ELF-1 (cell line): ENCODE measurements at regions not wholly inside any gene's neighbourhood (a gene's known extent, or its start where the extent isn't known, plus 50 kb on each side); places are given as distances from the start of the nearest gene placed in this dataset.
A peak's percentile ranks its signal among the peaks of the same experiment; 100 is the strongest.

Source experiments
- DNase-seq: peaks from one replicate; pipeline ENCODE4 v3.0.0-alpha.2; 2016; ENCODE audit warnings: low read depth, low spot score

- DNase-seq: no peak
These were observed 90.5 kb upstream of the PHYHIPL start for GRCh38 chr10:59085711-59086502.

- no peak for DNase-seq
These were observed 89.0 kb upstream of the PHYHIPL start for GRCh38 chr10:59087486-59087885.

GRCh38 chr10:59088912-59089573 lies 87.4 kb upstream of the PHYHIPL start:
- no peak for DNase-seq

DNA sequence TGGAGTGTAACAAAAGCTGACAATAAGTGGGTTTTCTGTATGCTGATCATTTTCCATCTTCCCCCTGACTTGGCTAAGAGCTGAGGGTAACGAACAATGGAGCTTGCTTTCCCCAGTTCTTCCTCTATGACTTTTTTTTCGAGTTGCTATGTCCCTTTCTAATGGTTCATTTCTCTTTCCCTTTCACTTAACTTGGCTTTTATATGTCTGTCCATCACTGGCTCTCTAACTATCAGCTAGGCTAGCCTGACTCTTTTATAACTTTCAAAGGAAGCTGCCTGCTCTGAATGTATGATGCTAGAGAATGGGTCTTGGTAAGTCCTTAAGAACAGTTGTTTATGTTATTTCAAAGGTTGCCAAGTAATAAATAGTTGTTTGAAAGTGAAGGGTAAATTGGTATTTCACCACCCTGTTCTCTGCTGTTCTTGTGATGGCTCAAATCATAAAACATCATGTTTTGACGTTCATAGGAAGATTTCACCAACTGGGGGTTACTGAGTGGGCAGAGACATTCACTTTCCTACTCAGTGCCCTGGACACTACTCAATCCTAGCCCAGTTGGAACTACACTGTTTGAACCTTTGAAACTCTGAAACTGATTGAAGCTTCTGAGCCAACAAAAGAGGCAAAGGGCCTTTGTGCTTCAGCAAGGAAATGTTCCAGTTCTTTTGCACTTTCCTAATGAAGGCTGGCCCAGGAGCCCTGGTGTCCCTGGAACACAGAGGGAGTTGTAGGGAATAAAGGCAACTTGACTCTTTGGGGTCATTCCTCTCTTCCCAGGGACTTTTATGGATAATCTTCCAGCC lies 85.4 kb upstream of the PHYHIPL start:
- no peak for DNase-seq

DNA sequence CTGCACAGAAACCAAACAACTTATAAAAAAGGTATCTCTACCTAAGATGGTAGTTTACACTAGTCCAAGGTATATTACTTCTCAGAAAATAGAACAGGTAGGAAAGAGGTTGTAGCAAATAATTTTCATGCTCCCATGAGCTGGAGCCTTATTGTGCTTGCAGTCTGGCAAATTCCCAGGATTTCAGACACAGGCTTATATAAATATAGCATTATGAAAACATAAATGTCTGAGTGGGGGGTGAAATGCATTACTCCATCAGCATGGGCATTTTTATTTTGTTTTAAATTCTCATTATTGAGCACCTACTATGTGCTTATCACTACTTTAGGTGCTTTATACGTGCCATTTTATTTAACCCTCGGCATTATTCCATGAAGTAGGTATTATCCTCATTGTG lies 83.0 kb upstream of the PHYHIPL start:
- no peak for DNase-seq

DNA sequence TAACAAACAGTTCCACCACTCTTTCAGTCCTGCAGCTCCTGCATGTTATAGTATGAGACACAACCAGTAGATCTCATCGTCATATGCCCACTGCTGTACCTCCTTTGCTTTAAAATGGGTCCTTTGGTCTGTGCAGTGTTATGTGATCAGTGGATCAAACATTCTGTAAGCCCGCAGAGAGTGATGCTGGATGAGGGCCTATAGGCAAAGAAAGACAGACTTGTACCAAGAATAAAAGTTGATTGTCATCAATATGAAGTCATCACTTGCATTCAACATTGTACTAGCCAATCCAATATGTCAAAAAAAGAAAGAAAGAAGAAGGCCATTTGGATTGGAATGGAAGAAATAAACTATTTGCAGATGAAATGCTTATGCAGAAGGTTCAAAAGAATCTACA lies 79.8 kb upstream of the PHYHIPL start:
- no peak for DNase-seq

GRCh38 chr10:59098387-59098786 lies 78.1 kb upstream of the PHYHIPL start:
- DNase-seq: no peak

- DNase-seq: no peak
These were observed 77.5 kb upstream of the PHYHIPL start for GRCh38 chr10:59098831-59099452.

DNA sequence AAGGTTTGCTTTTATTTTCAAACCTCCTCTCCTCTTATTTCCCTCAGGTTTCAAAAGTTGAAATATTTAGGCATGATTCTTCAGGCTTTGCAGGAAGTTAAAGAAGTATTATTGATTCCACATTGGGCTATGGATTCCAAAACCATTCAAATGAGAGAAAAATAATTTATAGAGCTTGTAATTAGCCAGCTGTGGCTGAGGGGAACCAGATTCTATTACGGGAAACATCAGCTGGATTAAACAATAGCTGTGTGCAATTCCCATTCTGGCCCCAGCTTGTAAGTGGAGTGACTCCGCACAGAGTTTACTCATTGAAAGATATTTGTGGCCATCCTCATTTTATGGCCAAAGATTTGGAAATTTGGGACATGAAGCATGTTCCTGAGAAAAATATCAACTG lies 77.0 kb upstream of the PHYHIPL start:
- no peak for DNase-seq

DNA sequence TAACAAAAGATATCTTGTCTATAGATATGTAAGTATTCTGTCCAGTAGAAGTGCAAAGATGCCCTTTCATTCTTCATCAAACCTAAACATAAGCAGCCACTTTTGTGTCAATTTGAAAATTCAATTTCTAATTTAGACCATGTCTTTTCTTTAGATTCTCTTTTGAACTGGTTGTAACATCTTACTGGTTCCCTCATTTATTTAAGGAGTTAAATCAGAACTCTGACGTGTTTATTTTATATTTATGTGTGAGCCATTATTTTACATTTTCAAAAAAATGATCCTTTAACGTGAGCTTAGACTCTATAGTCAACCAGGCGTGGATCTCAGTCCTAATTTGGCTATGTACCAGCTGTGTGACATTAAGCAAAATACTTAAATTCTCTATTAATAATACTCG lies 74.0 kb upstream of the PHYHIPL start:
- DNase-seq: no peak

GRCh38 chr10:59104186-59104585 lies 72.3 kb upstream of the PHYHIPL start:
- DNase-seq: peak; percentile 7

DNA sequence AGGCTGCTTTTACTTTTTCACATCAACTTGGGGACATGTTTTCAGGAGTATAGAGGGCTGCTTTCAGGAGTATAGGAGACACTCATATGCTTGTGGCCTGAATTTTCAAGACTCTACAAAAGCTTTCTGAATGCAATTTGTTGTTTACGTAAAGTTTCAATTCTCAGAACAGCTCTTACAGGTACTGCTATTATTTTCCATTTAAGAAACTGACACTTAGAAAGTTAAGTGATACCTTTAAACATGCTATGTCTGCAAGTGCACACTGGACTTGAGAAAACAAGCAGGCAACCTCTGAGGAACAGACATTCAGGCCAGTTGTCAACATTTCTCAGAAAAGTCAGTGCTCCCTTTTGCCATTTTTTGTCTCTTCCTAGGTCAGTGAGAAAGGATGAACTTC lies 70.0 kb upstream of the PHYHIPL start:
- DNase-seq: no peak

DNA sequence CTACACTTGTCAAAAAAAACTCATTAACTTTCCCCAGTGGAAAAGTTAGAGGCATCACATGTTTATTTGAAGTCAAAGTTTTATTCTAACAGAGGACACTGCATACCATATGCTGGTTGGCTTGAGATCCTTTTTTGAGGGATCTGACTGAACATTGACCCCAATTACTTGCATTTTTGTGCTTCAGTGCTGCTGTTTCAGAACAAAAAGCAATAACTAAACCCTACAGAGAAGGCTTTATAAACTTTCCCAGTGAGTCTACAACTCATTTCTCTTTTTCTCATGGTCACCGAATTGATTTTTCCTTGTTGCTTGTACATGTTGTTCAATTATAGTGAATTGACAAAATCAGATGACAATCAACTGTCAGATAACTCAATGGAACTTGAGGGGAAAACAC lies 69.3 kb upstream of the PHYHIPL start:
- no peak for DNase-seq

DNA sequence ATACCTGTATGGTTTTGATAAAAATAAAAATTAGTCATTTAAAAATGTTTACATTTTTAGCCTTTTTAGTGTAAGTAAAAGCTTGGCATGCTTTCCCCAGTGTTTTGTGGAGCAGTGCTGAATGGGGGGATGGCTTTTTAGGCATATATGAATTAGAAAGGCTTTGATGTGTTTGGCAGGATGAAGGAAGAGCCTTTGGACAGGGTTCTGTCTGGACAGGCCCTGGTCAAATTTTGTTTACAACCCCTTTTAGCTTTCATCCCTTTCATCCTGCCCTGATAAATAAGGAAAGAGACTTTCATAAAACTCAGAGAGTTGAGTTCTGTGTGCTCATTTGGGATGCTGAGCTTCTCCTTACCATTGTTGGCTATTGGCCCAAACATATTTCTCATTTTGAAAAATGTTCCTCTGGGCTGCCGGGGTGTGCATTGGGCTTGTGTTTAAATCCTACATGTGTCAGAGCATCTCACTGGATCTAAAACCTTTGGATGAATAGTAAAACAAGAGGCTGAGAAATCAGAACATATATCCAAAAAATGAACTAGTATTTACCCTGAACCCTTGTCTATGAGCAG lies 68.1 kb upstream of the PHYHIPL start:
- no peak for DNase-seq

DNA sequence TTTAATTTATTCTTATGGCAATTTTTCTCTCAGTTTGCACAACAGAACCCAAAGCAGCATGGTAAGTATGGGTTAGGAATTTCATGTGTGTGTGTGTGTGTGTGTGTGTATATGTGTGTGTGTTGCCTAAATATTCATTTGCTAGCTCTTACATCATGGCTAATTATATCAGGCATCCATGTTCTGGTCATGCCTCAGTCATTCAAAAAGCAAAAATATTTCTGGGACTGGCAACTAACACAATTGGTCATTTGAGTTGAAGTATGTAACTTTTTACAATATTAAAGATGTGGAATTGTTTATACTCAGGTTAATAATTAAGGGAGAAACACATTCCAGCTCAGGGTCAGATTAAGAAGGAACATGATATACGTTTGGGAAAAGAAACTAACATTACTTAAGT lies 67.6 kb upstream of the PHYHIPL start:
- no peak for DNase-seq

- DNase-seq: no peak
These were observed 66.6 kb upstream of the PHYHIPL start for GRCh38 chr10:59109826-59110225.

GRCh38 chr10:59124187-59124586 lies 52.3 kb upstream of the PHYHIPL start:
- DNase-seq: no peak

DNA sequence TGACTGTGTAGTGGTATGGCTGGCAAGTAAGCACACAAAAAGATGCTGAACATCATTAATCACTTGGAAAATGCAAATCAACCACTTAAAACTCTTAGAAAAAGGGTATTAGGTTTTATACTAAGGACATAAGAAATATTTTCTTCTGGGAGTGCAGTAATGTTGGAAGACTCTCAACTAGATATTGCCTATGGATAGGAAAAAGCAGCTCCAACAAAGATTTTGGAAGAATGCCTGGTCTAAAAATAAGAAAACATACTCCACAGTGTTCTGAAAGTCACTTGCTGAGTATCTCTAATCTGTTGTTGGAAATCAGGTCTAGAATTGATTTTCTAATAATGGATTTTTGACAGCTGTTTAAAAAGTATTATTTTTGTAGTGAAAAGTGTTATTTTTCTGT lies 50.8 kb upstream of the PHYHIPL start:
- no peak for DNase-seq

DNA sequence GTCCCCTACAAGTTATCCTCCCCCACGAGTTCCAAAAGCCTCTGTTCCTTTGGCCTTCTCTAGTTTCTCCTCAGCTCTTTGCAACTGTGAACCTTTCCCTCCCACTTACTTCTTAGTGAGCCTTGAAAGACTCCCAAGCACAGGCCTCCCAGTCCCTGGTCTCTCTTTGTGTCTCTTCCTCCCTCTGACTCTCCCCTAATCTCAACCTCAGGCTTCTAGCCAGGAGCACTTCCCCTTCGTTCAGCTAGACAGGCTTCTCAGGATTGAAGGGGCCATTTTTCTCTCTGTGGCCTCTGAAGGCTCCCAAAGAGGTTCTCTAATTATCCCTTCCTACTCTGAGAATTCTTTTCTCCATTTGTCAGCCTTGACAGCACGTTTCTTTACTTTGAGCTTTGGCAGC lies 50.2 kb upstream of the PHYHIPL start:
- DNase-seq: peak; percentile 4
